Lung (tissue), 11 donors: ENCODE measurements at regions not wholly inside any gene's neighbourhood (a gene's known extent, or its start where the extent isn't known, plus 50 kb on each side); places are given as distances from the start of the nearest gene placed in this dataset.
A peak's percentile ranks its signal among the peaks of the same experiment; 100 is the strongest.

Experiments
- ATAC-seq: fragments of 200-7000 bp; cut with Tn5 transposase; one replicate; pipeline ENCODE4 v1.9.1; 2020; ENCODE audit warnings: moderate number of reproducible peaks; ENCODE audit not compliant: insufficient read depth, low FRiP score
- DNase-seq, 3 donors: peaks; one replicate each; pipeline ENCODE4 v3.0.0-alpha.2; 2013 to 2017
- H3K27ac ChIP-seq, 2 donors: one replicate each; pipeline ENCODE4 v1.5.1; 2013; ENCODE audit warnings: mild to moderate bottlenecking in 2 of 2, moderate library complexity in 2 of 2, control low read depth in 1 of 2, inconsistent platforms in 1 of 2, low read depth in 1 of 2, low read length in 1 of 2
- H3K27me3 ChIP-seq, 3 donors: one replicate each; pipeline ENCODE4 v1.5.1; 2013; ENCODE audit warnings: low read length in 2 of 3; ENCODE audit not compliant: control insufficient read depth in 3 of 3, insufficient read depth in 3 of 3
- H3K36me3 ChIP-seq, 4 donors: one replicate each; pipeline ENCODE4 v1.5.1; 2013; ENCODE audit warnings: low read length in 4 of 4, mild to moderate bottlenecking in 1 of 4, moderate library complexity in 1 of 4; ENCODE audit not compliant: control insufficient read depth in 4 of 4, insufficient read depth in 4 of 4
- H3K4me1 ChIP-seq, 5 donors: one replicate each; pipeline ENCODE4 v1.5.1; 2013; ENCODE audit warnings: low read length in 5 of 5, mild to moderate bottlenecking in 2 of 5, moderate library complexity in 1 of 5; ENCODE audit not compliant: control insufficient read depth in 5 of 5, insufficient read depth in 5 of 5
- H3K4me3 ChIP-seq: one replicate; pipeline ENCODE4 v1.5.1; 2013; ENCODE audit warnings: mild to moderate bottlenecking, control low read depth, moderate library complexity
- H3K9ac ChIP-seq, 2 donors: one replicate each; pipeline ENCODE4 v1.5.1; 2013; ENCODE audit warnings: low read length in 2 of 2, control low read depth in 1 of 2; ENCODE audit not compliant: insufficient read depth in 1 of 2
- H3K9me3 ChIP-seq, 4 donors: one replicate each; pipeline ENCODE4 v1.5.1; 2013; ENCODE audit warnings: low read length in 3 of 4, mild to moderate bottlenecking in 1 of 4, moderate library complexity in 1 of 4; ENCODE audit not compliant: control insufficient read depth in 4 of 4, insufficient read depth in 3 of 4
- WGBS, 2 donors: extraction: QIAGEN DNeasy Blood & Tissue Kit; methylation state at CpG; one replicate each; pipeline ENCODE4 v1.1.7; 2013; 5-methylcytosine and 5-hydroxymethylcytosine counted together
- TF ChIP-seq, protein P1 (sequence below): IDR thresholded peaks from 2 replicates; pipeline ENCODE4 v1.5.1; 2012; ENCODE audit warnings: mild to moderate bottlenecking; ENCODE audit errors: control extremely low read depth, extremely low read depth
- donor health status: control.
- donor health status: control.
- donor health status: Bipolar disorder and iron deficiency.
- donor health status: healthy.
- donor health status: DM: yes; HTN: yes; CAD: no.

DNA sequence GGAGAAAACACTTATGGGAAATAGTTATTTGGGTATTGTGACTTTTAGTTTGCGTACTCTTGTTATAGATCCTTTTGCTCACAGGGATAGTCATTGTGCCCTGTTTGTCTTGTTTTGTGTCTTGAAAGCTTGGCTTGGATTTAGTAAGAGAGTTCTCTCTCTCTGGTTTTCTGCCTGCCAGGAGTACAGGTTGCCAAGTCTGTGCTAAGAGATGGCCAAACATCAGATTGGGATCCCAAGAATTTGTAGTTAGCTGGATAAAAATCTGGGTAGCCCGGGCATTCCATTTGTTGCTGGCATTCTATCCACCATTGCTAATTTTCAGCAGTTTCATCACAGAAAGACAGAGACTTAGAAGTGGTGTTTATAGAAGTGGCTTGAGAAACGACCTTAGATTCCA lies 222.2 kb downstream of the NRIP1 start:
- TF ChIP-seq, protein P1, sequence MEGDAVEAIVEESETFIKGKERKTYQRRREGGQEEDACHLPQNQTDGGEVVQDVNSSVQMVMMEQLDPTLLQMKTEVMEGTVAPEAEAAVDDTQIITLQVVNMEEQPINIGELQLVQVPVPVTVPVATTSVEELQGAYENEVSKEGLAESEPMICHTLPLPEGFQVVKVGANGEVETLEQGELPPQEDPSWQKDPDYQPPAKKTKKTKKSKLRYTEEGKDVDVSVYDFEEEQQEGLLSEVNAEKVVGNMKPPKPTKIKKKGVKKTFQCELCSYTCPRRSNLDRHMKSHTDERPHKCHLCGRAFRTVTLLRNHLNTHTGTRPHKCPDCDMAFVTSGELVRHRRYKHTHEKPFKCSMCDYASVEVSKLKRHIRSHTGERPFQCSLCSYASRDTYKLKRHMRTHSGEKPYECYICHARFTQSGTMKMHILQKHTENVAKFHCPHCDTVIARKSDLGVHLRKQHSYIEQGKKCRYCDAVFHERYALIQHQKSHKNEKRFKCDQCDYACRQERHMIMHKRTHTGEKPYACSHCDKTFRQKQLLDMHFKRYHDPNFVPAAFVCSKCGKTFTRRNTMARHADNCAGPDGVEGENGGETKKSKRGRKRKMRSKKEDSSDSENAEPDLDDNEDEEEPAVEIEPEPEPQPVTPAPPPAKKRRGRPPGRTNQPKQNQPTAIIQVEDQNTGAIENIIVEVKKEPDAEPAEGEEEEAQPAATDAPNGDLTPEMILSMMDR, result no peak
- no peaks in the 10 kb centered on the region for H3K27me3 ChIP-seq
- no peak overlapping the region for H3K9ac ChIP-seq
- no peaks in the 10 kb centered on the region for H3K4me1 ChIP-seq
- DNase-seq (no peak), ATAC-seq (no peak)
- WGBS, 2 donors, result 77 to 90% methylated on average over 3 of the region's 3 CpGs
- H3K4me3 ChIP-seq, result no peak overlapping the region
- H3K27ac ChIP-seq, result no peak overlapping the region
- H3K9me3 ChIP-seq, result peaks cover 0 to 2% (median 0%) of the 10 kb centered on the region in 4 donors
- no peaks in the 10 kb centered on the region for H3K36me3 ChIP-seq

DNA sequence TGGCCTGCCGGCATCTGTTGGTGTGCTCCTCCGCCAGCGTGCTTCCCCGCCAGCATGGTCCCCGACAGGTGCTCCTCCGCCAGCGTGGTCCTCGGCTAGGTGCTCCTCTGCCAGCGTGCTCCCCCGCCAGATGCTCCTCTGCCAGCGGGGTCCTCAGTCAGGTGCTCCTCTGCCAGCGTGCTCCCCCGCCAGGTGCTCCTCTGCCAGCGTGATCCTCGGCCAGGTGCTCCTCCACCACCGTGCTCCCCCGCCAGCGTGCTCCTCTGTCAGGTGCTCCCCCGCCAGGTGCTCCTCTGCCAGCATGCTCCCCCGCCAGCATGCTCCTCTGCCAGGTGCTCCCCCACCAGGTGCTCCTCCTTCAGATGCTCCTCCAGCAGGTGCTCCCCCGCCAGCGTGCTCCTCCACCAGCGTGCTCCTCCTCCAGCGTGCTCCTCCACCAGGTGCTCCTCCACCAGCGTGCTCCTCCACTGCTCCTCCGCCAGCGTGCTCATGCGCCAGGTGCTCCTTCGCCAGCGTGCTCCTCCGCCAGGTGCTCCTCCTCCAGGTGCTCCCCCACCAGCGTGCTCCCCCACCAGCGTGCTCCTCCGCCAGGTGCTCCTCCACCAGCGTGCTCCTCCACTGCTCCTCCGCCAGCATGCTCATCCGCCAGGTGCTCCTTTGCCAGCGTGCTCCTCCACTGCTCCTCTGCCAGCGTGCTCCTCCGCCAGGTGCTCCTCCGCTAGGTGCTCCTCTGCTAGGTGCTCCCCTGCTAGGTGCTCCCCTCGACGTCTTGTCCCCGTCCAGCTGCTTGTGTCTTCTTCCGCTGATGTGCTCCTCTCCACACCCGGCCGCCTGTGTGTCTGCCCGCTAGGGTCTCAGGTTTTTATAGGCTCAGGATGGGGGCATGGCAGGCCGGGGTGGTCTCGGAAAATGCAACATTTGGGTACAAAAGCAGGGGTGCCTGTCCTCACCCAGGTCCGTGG lies 223.0 kb downstream of the NRIP1 start:
- no peak for ATAC-seq
- H3K36me3 ChIP-seq, result no peaks in the 10 kb centered on the region
- WGBS, 2 donors, result 96 to 97% methylated on average over 51 of the region's 51 CpGs

DNA sequence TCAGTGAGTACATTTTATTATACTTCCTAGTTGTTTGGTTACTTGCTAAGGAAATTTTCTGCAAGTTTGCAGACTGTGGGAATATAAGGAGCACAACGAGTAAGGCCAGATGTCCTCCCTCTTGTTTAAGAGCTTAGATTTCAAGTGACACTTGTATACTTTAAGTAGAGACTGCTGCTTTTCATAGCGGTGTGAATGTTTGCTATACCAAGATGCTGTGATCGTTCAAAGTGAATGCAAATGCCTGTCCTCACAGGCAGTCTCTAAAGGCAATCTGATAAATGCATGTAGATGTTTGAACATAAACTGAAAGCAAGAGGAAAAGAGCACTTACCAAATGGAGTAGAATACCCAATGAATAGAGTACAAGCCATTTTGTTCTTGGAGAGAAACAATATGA lies 226.4 kb downstream of the NRIP1 start:
- WGBS, 2 donors, result 33 to 61% methylated on average over 3 of the region's 3 CpGs
- ATAC-seq, result no peak
- Histone ChIP-seq H3K9ac (no peak overlapping the region), H3K27me3 (no peaks in the 10 kb centered on the region), H3K36me3 (no peaks in the 10 kb centered on the region), H3K9me3 (no peaks in the 10 kb centered on the region), H3K4me3 (no peak overlapping the region), H3K4me1 (no peaks in the 10 kb centered on the region), H3K27ac (no peak overlapping the region)
- peak in 1 of 3 donors; percentile 3 for DNase-seq
- TF ChIP-seq, protein P1, result no peak

More for the DNA sequence above, 223.0 kb downstream of the NRIP1 start:
- H3K27me3 ChIP-seq, result no peaks in the 10 kb centered on the region
- H3K27ac ChIP-seq, result no peak overlapping the region
- TF ChIP-seq, protein P1, result no peak
- H3K9ac ChIP-seq, result no peak overlapping the region
- peaks cover 0 to 2% (median 0%) of the 10 kb centered on the region in 4 donors for H3K9me3 ChIP-seq
- DNase-seq, result no peak
- no peaks in the 10 kb centered on the region for H3K4me1 ChIP-seq
- no peak overlapping the region for H3K4me3 ChIP-seq
